ENCODE measurements at regions not wholly inside any gene's neighbourhood (a gene's known extent, or its start where the extent isn't known, plus 50 kb on each side); places are given as distances from the start of the nearest gene placed in this dataset.

- 72% methylated on average over 1 of the region's 1 CpG for WGBS (ENCODE audit: low lambda C conversion rate)
- no peaks in the 10 kb centered on the region for H3K36me3 ChIP-seq (replicated peaks in 1 of 2; ENCODE audit: control insufficient read depth in 1 of 2, insufficient read depth in 2 of 2, low read length in 1 of 2)
- no peaks in the 10 kb centered on the region for H4K20me1 ChIP-seq (ENCODE audit: insufficient read depth)
- DNase-seq, result no peak
- no peaks in the 10 kb centered on the region for H3F3A ChIP-seq (replicated peaks; ENCODE audit: insufficient read depth)
- H3K27ac ChIP-seq (ENCODE audit: low read depth in 2 of 2, low read length in 1 of 2), result no peak overlapping the region
- TF ChIP-seq RXRA (IDR thresholded peaks at IDR 0.05; ENCODE audit: borderline replicate concordance, low read depth) (no peak), CHD2 (IDR thresholded peaks at IDR 0.05; ENCODE audit: low read length, partially characterized antibody) (no peak), MEF2A (IDR thresholded peaks at IDR 0.05; ENCODE audit: borderline replicate concordance, low read depth) (no peak), EP300 (IDR thresholded peaks at IDR 0.05; ENCODE audit: borderline replicate concordance in 1 of 2, low read depth in 1 of 2, low read length in 1 of 2) (no peak), JUND (IDR thresholded peaks at IDR 0.05) (no peak), CTCF (IDR thresholded peaks at IDR 0.05) (no peak), IRF3 (IDR thresholded peaks at IDR 0.05; ENCODE audit: low read depth, low read length) (no peak), SIN3A (IDR thresholded peaks at IDR 0.05; ENCODE audit: borderline replicate concordance, low read depth, low read length) (no peak), SMC3 (IDR thresholded peaks at IDR 0.05; ENCODE audit: low read depth, low read length) (no peak), REST (IDR thresholded peaks at IDR 0.05; ENCODE audit: low read depth, low read length) (no peak), GATA2 (CRISPR knock-in tag; IDR thresholded peaks at IDR 0.05) (no peak), EZH2phosphoT487 (IDR thresholded peaks at IDR 0.05; ENCODE audit: borderline replicate concordance, low read depth) (no peak), FOXM1 (IDR thresholded peaks at IDR 0.05; ENCODE audit: low read depth) (no peak), POLR2AphosphoS5 (IDR thresholded peaks at IDR 0.05; ENCODE audit: low read depth, low read length) (no peak)
- no peaks in the 10 kb centered on the region for H3K79me2 ChIP-seq (ENCODE audit: insufficient read depth)
- H3K4me2 ChIP-seq, result no peak overlapping the region
- H3K4me1 ChIP-seq (ENCODE audit: control insufficient read depth in 1 of 2, insufficient read depth in 2 of 2, low read depth in 1 of 2, low read length in 1 of 2), result no peaks in the 10 kb centered on the region
- no peaks in the 10 kb centered on the region for H3K27me3 ChIP-seq (ENCODE audit: insufficient read depth)
- ChIA-PET CTCF (no interaction called here), POLR2A (no interaction called here)
- no peaks in the 10 kb centered on the region for H3K9me2 ChIP-seq
- no peak overlapping the region for H2AFZ ChIP-seq (ENCODE audit: low read depth)
- no peak overlapping the region for H3K4me3 ChIP-seq (ENCODE audit: low read depth in 2 of 2, low read length in 1 of 2)
- H3K9ac ChIP-seq, result no peak overlapping the region
- H3K9me3 ChIP-seq, result no peaks in the 10 kb centered on the region
Observed at GRCh38 chr4:158055668-158056067, 117.2 kb downstream of the GASK1B start.
